ENCODE measurements at regions not wholly inside any gene's neighbourhood (a gene's known extent, or its start where the extent isn't known, plus 50 kb on each side); places are given as distances from the start of the nearest gene placed in this dataset.
"Not testable (repeated sequence)": the region's sequence is repeated elsewhere in the genome, so short reads cannot be mapped to it uniquely, and the experiment has no call there.

DNA sequence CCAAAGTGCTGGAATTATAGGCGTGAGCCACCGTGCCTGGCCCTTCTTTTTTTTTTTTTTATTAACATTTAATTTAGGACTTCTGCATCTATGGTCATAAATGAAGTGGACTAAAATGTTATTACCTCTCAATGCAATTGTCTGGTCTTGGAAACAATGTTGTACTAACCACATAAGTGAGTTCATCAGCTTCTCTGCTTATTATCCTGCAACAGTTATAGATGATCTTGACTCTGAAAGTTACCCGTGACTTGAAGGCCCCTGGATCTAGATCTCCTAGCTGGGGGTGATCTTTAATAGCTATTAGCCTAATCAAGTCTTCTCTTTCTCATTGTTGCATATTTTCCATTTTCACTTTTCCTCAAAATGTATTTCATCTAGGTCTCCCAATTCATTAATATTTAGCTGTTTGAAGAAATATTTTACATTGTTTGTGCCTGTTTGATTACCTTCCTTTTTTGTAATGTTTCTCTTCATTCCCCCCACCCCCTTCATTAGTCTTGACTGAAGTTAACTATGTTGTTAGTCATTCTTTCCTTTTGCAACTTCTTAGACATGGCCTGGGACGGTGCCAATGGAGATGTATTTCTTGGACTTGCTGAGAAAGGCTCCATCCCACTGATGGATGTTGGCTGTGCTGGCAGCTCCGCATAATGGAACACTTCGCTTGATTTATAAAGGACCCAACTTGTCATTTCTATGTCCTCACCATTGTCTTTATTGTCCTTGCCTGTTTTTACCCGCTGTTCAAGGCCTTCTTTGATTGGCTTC lies 141.6 kb upstream of the RIOK3 start:
- DNase-seq, result no peak

DNA sequence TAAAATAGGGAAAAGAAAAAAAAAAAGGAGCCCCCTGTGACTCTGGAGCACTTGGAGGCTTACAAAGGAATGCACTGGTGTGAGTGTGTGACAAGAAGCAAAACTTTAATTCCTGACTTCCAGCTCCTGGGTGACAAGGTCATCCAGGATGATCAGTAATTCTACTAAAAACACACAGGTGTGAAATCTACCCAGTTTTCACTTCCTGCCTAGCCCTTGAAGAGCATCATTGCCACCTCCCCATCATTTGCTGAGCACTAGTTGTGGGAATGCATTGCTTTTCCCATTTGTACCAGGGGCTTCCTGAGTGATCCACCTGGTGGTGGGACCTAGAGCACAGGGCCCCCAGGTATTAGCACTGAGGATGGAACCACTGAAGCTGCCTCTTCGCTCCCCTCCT lies 139.7 kb upstream of the RIOK3 start:
- DNase-seq, result no peak

DNA sequence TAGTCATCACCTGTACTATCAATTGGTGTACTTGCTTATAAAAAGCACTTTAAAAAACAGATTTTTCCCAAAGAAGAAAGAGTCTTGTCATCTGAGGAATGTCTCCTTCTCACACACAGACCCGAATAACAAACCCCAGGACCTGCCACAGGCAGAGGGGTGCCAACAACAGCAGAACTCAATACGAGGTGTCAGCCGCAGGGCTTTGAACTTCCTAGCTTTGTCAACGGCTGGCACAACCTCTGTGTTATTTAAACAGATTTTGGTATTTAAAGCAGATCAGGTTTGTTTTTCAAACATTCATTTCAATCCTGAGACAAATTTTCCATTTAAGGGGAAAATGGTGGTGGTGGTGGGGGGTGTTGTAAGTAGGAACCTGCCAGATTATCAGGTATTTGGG lies 138.4 kb upstream of the RIOK3 start:
- no peak for DNase-seq

DNA sequence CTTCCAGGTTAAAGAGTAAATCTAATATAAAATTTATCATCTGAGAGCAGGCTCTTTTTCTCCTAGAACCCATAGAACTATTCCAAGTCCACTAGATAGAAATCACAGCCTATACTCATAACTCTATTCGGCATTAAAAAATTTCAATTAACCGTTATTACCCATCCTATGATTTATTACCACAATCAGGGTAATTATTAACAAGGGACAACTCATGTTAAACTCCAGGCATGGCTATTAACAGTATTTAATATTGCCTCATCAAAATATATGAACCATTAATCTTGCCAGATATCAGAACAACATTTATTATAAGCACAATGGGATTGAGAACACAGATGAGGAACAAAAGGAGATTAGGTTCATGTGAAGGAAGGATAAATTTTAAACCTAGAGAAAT lies 136.8 kb upstream of the RIOK3 start:
- no peak for DNase-seq

DNA sequence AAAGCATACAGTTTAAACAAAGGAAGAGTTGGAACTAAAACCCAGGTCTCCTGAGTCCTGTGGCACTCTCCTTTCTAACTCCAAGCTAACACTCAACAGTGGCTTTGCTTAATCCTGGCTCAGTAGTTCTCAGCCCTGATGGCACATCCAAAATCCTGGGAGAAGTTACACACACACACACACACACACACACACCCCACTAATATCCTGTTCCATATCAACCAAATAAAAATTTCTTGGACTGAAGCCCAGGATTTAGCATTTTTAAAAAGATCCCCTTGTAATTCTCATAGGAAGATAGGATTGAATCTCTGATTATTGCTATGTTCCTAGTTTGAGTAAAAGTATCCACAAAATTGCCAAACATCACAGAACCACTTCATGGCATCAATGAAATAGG lies 136.1 kb upstream of the RIOK3 start:
- DNase-seq, result no peak

DNA sequence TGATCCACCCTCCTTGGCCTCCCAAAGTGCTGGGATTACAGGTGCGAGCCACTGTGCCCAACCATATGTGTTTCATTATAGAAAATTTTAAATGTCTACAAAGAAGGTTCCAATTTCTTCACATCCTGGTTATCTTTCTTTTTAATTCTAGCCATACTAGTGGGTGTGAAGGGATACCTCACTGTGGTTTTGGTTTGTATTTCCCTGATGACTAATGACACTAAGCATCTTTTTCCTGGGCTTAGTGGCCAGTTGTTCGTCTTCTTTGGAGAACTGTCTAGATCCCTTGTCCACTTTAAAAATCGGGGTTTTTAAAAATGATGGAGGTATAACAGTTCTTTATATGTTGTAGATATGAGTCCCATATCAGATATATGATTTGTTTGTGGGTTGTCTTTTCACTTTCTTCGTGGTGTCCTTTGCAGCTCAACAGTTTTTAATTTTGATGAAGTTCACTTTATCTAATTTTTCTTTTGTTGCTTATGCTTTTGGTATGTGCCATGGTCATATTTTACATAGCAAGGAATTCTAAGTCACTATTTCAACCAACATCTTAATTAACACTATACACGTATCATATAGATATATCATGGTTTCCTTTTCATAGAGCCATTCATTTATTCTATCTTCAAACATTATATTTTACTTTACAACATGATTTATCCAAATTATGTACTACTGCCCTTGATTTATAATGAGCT lies 135.0 kb upstream of the RIOK3 start:
- no peak for DNase-seq

DNA sequence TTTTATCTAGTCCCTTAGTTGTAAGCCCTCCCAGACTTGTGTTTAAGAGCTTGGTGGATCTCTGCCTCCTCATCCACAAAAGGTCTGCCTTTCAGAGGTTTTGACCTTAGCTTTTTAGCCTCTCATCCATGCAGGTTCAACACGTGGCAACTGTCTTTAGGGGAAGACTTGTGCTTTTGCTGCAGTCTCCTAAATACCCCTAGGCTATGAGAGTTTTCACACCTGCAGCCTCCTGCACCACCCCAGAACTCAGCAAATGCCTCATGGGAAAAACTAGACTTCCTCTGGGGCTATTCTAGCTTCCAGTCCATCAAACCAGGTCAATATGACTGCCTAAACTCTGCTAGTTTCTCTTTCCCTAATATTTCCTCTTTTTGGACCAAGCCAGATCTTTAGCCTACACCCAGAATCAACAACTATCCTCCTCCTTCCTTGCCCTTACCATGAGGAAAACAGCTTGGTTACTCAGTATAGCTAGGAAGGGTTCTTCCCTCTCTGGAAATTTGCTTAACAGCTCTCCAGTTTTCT lies 132.3 kb upstream of the RIOK3 start:
- no peak for DNase-seq

DNA sequence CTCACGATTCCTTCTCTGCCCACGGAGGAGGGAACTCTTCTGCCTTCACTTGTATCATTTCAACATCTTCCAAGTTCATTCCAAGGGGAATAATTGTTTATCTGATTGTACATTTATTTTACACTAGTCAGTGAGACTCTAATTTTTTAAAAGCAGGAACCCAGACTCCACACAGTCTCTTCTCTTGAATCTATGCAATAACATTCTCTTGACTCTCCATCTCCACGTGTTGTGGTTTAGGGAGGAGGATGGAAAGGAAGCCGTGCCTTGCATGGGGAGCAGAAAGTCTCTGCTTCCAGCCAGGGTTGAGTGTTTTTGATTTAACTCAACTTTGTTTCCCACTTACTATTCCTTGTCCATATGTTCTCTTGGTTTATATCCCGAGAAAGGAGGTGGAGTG lies 131.1 kb upstream of the RIOK3 start:
- DNase-seq, result no peak

DNA sequence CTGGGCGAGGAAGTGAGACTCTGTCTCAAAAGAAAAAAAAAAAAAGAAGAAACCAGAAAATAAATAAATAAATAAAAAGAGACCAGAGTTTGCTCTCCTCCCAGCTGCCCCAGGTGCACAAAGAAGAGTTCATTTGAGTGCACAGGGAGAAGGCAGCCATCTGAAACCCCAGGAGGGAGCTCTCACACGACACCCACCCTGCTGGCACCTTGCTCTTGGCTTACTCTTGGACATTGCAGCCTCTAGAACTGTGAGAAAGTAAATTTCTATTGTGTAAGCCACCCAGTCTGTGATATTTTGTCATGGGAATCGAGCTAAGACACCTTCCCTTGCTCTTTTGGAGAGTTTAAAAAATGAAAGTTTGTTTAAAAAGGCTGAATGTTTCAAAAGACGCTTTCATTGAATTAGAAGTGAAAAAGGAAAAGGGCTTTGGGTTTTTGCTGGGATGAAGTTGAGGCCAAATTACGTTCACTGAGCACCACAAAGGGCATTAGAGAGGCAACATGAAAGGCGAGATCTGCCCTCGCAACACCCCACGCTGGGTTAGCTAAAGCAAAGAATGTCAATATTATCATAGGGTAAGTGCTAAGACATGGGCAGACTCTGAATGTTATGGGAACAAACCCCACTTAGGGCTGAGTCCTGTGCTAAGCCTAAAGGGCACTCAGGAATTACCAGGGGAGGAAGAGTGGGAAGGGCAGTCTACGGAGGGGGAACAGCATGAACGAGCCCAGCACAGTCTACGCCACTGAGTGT lies 128.9 kb upstream of the RIOK3 start:
- DNase-seq, result peak in 4 of 51 donors; percentile 3 to 39 (median 7)

DNA sequence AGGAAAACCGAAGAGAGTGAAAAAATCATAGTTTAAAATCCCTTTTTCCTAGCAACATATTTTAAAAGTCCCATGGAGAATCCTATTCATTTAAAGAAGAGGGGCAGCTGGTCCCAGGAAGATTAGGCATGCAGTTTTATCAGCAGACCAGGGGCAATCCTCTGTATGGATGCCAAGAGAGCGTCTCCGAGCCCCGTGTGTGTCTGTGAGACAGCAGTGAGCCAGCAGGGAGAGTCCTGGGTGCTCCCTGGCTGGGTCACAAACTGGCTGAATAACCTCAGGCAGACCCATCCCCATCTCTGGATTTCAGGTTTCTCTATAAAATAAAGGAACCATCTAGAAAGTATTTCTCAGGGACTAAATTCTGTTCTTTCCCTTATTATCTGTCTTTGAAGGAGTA lies 128.2 kb upstream of the RIOK3 start:
- no peak for DNase-seq

DNA sequence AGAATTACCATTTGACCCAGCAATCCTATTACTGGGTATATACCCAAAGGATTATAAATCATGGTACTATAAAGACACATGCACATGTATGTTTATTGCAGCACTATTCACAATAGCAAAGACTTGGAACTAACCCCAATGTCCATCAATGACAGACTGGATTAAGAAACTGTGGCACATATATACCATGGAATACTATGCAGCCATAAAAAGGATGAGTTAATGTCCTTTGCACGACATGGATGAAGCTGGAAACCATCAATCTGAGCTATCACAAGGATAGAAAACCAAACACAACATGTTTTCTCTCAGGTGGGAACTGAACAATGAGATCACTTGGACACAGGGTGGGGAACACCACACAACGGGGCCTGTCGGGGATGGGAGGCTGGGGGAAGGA lies 123.4 kb upstream of the RIOK3 start:
- DNase-seq, result not testable (repeated sequence)

DNA sequence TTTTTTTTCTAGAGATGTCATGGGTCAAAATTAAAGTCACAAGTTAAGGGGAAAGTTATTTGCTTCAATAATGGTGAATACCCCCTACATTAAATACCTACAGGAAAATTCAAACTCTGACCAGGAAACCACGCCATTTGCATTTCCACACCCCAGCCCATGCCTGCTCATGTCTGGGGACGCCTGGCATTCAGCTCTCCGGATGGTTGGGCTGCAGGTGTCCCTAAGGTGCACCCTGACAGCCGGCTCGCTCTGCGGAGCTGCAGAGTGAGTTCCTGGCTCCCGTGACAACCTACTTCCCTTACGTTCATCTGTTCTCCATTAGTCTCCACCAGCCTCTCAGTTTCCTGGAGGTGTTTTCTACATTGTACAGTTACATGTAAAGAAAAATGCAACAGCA lies 122.7 kb upstream of the RIOK3 start:
- DNase-seq, result no peak

DNA sequence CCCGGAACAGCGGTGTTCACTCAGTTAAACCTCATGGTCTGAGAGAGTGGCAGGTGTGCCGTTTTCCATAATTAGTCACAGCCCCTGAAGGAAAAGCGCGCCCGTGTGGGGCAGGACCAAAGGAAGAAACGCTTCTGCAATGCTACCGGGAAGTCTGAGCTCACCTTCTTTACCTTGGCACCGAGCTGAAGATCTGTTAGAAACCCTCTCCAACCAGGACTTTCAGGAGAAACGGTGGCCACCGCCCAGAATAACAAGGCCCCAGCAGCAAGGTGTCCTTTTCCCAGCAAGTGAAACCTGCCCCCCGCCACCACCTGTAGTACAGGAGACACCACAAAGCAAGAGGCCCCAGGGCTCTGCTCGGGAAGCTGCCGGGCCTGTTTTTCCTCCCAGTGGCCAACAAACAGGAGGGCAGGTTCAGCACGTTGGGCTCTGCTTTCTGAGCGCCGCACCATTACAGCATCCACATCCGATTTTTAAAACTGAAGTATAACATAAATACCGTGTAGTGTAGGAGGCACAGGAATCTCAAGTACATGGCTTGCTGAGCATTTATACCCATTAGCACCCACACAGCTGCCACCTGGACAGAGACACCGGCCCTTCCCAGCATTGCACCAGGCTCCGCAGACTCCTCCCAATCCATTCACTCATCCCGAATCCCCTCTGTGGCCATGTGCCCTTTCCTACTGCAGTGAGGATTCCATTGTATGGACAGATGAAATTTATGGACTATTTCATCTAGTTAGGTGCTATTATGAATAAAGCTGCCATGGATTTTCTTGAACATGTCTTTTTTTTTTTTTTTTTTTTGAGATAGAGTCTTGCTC lies 121.8 kb upstream of the RIOK3 start:
- no peak for DNase-seq

DNA sequence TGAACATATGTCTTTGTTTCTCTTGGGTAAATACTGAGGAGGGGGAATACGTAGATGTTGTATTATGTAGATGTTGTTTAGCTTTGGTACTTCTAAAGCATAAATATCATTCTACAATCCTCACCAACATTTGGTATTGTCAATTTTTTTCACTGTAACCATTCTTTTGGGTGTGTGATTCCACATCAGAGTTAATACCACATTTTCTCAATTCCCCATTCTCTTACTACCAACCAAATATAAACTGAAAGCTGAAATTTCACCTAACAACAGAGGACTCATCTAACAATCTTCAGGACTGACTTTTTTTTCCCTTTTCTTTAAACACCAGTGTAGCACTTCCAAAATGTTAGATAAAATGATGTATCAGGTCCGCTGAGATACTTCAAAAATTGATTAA lies 120.7 kb upstream of the RIOK3 start:
- DNase-seq, result no peak

DNA sequence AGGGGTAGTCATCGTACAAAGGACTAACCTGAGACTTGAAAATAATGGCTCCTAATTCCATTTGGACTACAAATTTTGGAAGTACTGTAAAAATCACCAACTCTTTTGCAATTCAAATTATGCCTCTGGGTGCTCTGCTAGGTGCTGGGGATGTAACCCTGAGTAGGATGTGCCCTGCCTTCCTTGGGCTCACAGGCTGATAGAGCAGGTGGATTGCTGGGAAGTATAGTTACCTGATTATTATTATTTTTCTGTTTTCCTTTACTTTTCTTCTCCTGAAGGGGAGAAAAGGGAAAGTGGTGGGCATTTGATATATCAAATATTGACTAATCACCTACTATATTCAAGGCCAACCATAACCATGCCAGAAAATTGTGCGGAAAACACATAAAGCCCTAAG lies 119.3 kb upstream of the RIOK3 start:
- no peak for DNase-seq

DNA sequence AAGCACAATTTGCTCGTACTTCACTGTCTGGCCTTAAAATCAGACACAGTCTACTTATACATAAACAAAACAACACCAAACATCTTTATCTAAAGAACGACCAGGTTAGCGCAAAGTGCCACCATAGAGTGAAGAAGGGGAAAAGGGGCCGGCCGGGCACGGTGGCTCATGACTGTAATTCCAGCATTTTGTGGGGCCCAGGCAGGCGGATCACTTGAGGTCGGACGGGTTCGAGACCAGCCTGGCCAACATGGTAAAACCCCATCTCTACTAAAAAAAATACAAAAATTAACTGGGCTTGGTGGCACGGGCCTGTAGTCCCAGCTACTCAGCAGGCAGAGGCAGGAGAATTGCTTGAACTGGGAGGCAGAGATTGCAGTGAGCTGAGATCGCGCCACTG lies 118.5 kb upstream of the RIOK3 start:
- DNase-seq, result no peak

DNA sequence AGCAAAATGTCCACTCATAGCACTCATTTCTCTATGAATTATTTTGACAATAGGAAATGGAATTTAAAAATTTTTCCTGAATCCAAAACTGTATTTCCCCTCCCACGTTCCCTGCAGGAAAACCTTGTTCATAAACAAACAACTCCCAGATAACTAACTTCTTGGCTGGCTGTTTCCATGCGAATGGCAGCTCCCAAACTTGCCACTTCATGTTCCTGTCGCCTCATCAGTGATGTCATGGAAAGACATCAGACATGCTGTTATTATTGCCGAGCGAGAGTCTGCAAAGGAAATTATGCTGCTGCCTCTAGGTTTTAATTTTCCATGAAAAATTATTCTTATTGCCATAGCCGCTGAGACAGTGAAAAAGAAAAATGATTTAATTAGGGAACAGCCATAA lies 117.0 kb upstream of the RIOK3 start:
- DNase-seq, result no peak

DNA sequence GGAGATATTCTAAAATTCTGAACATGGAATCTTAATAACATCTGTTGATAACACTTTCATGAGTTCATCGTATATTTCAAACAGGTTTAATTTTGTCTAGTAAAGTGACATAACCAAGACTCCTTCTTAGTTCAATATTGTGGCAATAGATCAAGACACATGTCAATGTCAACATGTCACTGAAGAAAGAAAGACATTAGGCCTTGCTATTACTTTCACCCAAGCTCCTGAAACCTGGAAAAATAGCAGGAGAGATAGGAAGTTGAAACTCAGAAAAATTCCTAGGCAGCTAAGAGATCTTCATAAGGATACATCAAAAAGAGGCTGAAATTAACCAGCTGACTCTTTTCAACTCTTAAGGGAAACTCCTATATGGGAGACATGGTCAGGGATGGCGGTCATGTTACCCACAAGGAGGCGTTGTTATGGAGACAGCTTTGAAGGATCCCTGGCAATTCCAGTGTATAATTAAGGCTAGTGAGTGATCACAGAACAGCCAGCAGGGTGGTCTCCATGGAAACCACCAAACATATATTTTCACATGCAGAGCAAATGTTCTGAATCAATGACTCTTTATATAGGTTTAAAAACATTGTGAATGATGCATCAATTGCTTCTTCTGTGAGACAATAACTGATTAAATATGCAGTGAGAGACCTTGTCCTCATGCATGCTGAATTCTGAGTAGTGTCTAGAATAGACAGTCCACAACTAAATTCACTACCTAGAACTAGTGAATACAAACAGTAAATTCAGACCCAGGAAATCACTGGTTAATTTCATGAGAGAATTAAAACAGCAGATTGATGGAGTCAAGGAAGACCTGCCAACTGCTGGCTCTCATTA lies 115.3 kb upstream of the RIOK3 start:
- peak in 2 of 51 donors; percentile 15 to 16 for DNase-seq

DNA sequence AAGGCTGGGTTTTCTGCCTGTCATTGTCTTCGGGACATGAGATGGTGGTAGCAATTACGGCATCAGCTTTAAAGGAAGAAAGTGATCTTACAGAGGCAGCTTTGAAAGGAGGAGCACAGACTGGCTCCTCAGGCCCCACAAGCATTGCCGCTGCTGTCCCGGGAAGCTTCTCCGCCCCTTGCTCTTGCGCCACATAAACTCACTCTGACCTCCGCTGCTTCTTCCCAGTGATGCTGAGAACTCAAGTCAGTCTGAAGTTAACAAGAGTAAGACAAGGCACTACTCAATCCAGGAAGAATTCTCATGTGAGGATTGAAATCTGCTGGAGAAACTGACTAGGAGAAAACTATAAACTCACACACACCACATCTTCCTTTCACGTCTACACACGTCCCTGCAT lies 112.4 kb upstream of the RIOK3 start:
- no peak for DNase-seq

DNA sequence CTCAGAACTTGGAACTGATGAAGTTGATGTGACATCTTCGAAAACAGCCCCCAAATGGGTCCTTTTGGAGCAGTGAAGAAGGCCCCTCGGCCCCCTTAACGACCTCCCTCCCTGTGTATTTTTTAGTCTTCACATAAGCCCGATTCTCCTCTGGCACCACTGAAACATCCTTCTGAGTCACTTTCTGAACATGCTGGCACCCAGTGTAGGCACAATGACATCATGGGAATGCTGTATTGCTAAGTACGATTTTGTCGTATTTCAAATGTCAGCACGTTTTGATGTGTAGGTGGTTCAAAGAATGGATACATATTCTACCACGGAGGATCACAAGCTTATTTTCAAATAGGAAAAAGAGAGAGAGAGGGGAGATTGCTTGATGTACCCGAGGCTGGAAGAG lies 111.7 kb upstream of the RIOK3 start:
- DNase-seq, result peak in 1 of 51 donors; percentile 14

DNA sequence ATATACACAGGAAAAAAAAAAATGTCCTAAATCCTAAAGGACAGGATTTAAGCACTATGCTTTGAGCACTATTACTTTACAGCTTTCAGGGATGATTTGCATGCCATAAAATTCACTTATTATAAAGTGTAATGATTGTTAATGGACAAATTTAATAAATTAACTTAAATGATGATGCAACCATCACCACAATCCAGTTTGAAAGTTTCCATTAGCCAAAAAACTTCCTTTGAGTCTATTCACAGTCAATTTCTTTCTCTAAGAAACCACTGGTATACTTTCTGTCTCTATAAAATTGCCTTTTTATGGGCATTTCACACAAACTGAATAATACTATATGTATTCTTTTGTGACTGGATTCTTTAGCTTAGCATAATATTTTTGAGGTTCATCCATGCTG lies 111.1 kb upstream of the RIOK3 start:
- no peak for DNase-seq
